AG04450 (cell line): ENCODE measurements at regions not wholly inside any gene's neighbourhood (a gene's known extent, or its start where the extent isn't known, plus 50 kb on each side); places are given as distances from the start of the nearest gene placed in this dataset.

Experiments used
- CTCF ChIA-PET: fragments of 300-600, 350-600 bp; formaldehyde crosslinking; extraction: SDS; loops from one replicate; lab custom pipeline; 2022; ENCODE audit warnings: antibody characterized with exemption, inconsistent platforms; lab: Charles Lee
- POLR2A ChIA-PET: fragments of 350-600 bp; formaldehyde crosslinking; extraction: SDS; loops from one replicate; lab custom pipeline; 2021; ENCODE audit warnings: antibody characterized with exemption, inconsistent platforms; lab: Yijun Ruan, JAX
- DNase-seq: peaks from one replicate; pipeline ENCODE4 v3.0.0-alpha.2; 2011; ENCODE audit warnings: low read depth, low spot score
- H3K27ac ChIP-seq: one replicate; pipeline ENCODE4 v1.5.1; 2012; ENCODE audit warnings: low read depth, low read length, control low read depth
- H3K27me3 ChIP-seq: one replicate; pipeline ENCODE4 v1.6.0; 2012; ENCODE audit warnings: low read length; ENCODE audit not compliant: control insufficient read depth, insufficient read depth
- H3K4me3 ChIP-seq: 2 replicates; pipeline ENCODE4 v1.5.1; 2011; ENCODE audit warnings: mild to moderate bottlenecking, low read depth, low read length, control low read depth
- H3K9me3 ChIP-seq: 2 replicates; pipeline ENCODE4 v1.5.1; 2012; ENCODE audit warnings: low read length; ENCODE audit not compliant: control insufficient read depth, insufficient read depth
- TF ChIP-seq, protein P1 (sequence below): IDR thresholded peaks from 2 replicates; pipeline ENCODE4 v1.5.1; 2011; ENCODE audit warnings: low read depth, low read length, control low read depth, inconsistent platforms

DNA sequence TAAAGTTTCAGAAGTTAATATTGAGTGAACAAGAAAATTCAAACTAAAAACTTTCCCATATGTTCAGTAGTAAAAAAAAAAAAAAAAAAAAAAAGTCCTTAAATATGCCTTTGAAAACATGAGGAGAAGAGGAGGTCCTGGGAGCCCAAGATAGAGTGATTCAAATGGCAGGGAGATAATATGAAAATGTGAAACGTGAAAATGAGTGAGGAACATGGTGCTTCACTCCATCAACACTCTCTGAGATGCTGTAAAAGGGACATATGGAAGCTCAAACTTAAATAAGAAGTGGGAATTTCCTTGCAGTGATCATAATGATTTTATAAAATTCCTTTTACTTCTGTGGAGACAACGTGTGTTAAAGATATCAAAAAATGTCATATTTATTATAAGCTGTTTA is 423.9 kb downstream of the PABPC4L start:
- POLR2A ChIA-PET: no interaction called here
- TF ChIP-seq, protein P1, sequence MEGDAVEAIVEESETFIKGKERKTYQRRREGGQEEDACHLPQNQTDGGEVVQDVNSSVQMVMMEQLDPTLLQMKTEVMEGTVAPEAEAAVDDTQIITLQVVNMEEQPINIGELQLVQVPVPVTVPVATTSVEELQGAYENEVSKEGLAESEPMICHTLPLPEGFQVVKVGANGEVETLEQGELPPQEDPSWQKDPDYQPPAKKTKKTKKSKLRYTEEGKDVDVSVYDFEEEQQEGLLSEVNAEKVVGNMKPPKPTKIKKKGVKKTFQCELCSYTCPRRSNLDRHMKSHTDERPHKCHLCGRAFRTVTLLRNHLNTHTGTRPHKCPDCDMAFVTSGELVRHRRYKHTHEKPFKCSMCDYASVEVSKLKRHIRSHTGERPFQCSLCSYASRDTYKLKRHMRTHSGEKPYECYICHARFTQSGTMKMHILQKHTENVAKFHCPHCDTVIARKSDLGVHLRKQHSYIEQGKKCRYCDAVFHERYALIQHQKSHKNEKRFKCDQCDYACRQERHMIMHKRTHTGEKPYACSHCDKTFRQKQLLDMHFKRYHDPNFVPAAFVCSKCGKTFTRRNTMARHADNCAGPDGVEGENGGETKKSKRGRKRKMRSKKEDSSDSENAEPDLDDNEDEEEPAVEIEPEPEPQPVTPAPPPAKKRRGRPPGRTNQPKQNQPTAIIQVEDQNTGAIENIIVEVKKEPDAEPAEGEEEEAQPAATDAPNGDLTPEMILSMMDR: no peak
- Histone ChIP-seq H3K4me3 (no peak overlapping the region), H3K27me3 (no peaks in the 10 kb centered on the region), H3K9me3 (no peaks in the 10 kb centered on the region), H3K27ac (no peak overlapping the region)
- no peak for DNase-seq
- CTCF ChIA-PET: interaction anchor here (0.6 kb wide), 1 partner anchor 11 kb away, joined by 7 read pairs; no protein-coding TSS in a partner anchor

DNA sequence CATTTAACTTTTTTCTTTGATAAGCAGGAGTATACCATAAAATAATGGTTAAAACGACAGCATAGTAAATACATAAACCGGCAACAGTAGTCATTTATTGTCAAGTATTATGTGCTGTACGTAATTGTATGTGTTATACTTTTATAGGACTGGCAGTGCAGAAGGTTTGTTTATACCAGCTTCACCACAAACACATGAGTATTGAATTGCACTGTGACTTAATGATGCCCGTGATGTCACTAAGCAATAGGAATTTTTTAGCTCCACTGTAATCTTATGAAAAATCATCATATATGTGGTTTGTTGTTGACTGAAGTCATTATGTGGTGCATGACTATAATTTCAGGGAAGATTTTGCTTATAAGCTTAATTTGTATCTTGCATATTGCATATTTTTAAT is 424.6 kb downstream of the PABPC4L start:
- POLR2A ChIA-PET: no interaction called here
- Histone ChIP-seq H3K27me3 (no peaks in the 10 kb centered on the region), H3K27ac (no peak overlapping the region), H3K9me3 (no peaks in the 10 kb centered on the region), H3K4me3 (no peak overlapping the region)
- no peak for DNase-seq
- TF ChIP-seq, protein P1: no peak
- CTCF ChIA-PET: interaction anchor here (0.6 kb wide), 1 partner anchor 11 kb away, joined by 7 read pairs; no protein-coding TSS in a partner anchor

DNA sequence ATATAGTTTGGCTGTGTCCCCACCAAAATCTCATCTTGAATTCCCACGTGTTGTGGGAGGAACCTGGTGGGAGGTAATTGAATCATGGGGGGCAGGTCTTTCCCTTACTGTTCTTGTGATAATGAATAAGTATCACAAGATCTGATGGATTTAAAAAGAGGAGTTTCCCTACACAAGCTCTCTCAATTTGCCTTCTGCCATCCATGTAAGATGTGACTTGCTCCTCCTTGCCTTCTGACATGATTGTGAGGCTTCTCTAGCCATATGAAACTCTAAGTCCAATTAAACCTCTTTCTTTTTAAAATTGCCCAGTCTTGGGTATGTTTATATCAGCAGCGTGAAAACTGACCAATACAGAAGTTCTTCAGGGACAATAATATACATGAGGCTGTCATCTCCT is 425.1 kb downstream of the PABPC4L start:
- CTCF ChIA-PET: no interaction called here
- TF ChIP-seq, protein P1: no peak
- Histone ChIP-seq H3K4me3 (no peak overlapping the region), H3K27me3 (no peaks in the 10 kb centered on the region), H3K9me3 (no peaks in the 10 kb centered on the region), H3K27ac (no peak overlapping the region)
- DNase-seq: no peak
- POLR2A ChIA-PET: no interaction called here

DNA sequence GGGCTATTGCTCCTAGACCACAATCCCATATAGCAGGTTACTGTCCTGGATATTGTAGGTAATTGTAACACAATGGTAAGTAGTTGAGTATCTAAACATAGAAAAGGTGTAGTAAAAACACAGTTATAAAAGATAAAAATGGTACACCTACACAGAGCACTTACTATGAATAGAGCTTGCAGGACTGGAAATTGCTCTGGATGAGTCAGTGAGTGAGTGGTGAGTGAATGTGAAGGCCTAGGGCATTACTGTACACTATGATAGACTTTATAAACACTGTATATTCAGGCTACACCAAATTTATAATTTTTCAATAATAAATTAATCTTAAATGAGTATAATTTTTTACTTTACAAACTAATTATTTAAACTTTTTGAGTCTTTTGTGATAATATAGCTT is 425.7 kb downstream of the PABPC4L start:
- H3K9me3 ChIP-seq: no peaks in the 10 kb centered on the region
- POLR2A ChIA-PET: no interaction called here
- H3K27ac ChIP-seq: no peak overlapping the region
- peak; percentile 6 for DNase-seq
- TF ChIP-seq, protein P1: no peak
- CTCF ChIA-PET: interaction anchor here (0.6 kb wide), 1 partner anchor 15 kb away, joined by 3 read pairs; no protein-coding TSS in a partner anchor
- no peaks in the 10 kb centered on the region for H3K27me3 ChIP-seq
- no peak overlapping the region for H3K4me3 ChIP-seq

DNA sequence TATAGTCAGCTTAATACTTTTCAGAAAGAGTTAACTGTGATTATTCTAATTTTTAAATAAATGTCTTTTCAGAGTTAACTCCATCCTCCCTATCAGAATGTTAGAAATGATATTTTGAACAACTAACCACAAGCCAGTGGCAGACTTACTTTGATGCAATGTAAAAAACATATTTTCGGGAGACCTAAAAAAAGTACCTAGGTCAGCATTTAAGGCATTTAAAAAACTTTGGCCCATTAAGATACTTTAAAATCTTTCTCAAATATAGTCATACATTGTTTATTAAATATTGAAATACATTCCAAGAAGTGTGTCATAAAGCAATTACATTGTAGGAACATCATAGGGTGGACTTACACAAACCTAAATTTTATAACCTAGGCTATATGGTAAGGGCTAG is 426.1 kb downstream of the PABPC4L start:
- no peak for DNase-seq
- TF ChIP-seq, protein P1: no peak
- CTCF ChIA-PET: interaction anchor here (0.6 kb wide), 1 partner anchor 15 kb away, joined by 3 read pairs; no protein-coding TSS in a partner anchor
- Histone ChIP-seq H3K9me3 (no peaks in the 10 kb centered on the region), H3K27ac (no peak overlapping the region), H3K27me3 (no peaks in the 10 kb centered on the region), H3K4me3 (no peak overlapping the region)
- POLR2A ChIA-PET: no interaction called here
